ENCODE measurements at regions not wholly inside any gene's neighbourhood (a gene's known extent, or its start where the extent isn't known, plus 50 kb on each side); places are given as distances from the start of the nearest gene placed in this dataset.

DNA sequence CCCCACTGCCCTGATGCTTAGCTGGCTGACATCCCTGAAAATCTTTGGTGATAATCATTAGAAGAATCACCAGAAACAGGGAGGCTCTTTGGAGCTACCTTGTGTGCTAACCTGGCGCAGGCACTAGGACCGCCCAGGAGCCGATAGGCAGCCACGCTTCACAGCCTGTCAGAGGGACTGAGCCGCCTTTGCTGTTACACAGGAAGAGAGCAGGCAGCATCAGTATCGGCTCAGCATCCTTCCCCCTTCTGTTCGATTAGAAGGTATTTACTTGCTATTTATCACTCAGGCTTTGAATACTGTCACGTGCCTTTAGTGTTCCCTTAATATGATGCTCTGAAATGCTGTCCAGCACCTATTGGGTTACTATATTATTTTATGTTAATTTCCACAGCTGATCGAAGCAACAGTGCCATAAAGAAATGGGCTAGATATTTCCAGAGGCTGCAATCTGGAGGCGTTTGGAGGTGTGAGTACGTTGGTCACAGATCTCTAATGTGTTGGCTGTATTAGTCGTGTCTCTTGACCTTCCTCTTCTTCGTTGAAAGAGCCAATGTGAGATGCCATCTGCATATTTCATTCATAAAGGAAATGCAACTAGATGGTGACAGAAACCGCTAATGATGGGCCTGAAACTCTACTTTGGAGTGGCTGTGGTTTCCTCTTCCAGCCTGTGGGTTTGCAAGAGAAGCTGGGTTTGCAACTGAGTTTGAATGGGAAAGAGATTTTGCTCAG, 110.4 kb upstream of the RAB27B start:
- no peak for DNase-seq

DNA sequence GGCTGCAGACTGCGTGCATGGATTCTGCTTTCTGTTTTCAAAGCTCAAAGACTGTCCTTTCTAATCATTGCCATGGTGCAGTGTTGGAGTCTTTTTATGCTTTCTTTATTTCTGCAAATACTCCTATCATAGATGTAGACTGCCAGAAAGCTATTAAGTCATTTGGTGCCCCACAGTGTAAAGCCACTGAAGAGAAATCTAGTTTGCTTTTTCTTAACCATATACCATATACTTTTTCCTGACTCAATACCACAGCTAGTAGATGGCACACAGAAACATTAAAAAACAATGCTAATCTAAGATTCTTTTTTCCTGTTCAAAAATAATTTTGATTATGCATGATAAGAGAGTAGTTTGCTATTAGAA, 109.9 kb upstream of the RAB27B start:
- DNase-seq = no peak

DNA sequence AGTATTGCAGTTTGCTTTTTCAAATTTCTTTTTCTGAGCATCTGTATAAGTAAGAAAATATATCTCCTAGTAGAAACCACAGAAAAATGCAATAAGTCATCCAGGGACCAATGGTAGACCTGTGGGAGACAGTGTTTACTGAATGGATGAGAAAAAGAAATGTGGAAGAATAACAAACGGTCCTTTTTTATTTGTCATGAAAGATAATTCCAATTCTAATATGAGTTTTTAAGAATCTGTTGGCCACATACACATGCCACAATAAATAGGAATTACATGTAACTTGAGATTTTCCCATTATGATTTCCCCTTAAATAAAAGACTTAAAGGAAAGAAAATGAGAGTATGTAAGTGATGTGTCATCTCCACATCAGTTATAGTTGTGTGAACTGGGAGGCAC, 107.7 kb upstream of the RAB27B start:
- DNase-seq = no peak

DNA sequence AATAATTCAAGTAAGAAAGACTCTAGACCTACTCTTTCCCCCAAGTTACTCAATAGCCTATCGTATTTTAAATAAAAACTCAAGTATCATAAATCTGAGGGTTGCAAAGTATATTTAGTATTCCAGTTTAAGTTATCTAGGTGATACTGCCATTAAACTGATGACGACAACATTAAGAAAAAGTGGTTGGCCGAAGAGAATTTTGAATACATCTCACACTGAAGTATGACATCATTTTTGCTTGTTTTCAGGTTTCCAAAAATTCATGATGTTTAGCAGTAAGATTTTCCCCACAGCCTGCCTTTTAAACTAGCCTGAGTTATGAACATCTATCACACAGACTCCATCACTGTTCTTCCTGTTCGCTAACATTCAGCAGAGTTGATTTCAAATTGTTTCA, 102.1 kb upstream of the RAB27B start:
- no peak for DNase-seq

DNA sequence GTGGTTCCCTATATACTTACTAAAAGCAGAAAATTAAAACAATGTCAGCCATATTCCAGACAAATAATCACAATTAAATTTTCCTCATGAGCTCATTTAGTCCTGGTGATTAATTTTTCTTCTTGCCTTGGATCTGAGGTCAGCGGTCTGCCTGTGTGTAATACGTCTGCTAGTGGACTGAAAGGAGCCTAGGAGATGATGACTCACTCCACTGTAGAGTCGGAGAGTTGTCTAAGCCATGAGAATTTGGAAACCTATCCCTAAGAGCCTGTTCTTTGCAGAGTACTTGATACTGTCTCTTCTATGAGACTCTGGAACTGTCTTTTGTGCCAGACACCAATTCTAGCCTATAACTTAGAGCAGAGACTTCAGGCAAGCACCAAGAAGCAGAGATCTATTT, 94.2 kb upstream of the RAB27B start:
- DNase-seq = no peak

DNA sequence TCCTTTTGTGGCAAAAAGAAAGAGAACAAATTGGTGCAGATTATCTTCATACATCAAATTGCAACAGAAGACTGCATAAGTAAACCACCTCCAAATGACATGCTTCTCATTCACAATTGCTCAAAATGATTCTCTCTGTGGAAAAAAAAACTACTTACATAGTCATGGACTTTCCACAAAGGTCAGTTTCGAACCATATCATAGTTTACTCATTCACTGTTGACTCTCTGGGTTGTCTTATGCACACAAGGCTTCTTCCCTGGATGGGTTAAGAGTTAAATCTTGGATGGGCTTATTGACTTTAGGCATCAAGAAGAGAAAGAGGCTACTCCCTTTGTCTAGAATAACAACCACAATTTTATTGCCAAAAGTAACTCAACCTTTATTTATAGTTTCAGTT, 91.3 kb upstream of the RAB27B start:
- no peak for DNase-seq

DNA sequence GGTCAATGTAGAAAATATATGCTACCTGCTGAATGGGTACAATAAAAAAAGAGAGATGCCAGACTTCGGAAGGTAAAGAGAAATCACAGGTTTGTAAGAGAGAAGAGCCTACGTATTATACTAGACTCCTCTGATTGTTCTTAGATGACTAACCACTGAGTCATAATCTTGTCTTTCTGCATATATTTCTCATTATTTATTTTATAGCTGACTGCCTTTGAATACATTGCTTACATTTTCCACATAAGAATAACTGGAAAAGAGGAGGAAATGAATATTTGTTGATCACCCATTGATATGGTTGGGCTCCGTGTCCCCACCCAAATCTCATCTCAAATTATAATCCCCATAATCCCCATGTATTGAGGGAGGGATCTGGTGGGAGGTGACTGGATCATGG, 90.3 kb upstream of the RAB27B start:
- no peak for DNase-seq

DNA sequence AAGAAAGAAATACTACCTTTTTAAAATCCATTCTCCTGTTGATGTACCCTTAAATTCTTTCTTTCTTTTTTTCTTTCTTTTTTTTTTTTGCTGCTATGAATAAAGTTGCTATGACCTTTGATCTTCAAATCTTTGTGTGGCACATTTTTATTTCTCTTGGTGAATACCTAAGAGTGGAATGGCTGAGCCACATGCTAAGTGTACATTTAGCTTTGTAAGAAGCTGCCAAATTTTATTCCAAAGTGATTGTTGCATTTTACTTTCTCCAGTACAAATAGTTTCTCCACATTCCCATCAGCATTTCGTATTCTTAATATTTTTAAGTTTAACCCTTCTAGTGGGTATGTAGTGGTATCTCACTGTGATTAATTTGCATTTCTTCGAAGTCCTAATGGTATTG, 88.8 kb upstream of the RAB27B start:
- no peak for DNase-seq

DNA sequence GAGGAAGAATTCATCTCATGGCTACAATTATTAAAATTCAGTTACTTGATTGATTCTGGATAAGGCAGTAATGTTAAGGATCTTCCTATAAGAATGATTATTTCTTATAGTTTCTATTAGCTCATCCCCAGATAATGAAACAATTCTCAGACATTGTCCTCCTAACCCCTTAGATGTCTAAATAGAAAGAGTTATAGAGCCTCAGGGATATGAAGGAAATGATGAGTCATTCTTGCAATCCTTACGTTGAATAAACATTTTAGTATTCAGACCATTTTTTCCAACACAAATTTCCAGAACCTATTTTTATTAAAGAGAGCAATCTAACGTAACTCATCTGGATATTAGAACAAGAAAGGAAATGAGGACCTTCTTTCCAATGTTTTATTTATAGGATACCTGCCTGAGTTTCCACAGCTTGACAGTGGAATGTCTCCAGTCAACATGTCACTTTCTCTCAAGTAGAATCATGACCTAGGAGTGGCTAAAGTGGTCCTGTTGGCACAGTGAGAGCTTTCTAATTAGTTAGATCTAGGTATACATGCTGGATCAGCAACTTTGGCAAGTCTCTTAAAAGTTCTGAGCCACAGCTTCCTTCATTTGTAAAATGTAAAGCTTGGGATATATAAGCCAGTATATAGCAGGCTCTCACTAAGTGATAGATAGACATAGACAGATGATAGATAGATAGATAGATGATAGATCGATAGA, 88.0 kb upstream of the RAB27B start:
- DNase-seq = no peak

DNA sequence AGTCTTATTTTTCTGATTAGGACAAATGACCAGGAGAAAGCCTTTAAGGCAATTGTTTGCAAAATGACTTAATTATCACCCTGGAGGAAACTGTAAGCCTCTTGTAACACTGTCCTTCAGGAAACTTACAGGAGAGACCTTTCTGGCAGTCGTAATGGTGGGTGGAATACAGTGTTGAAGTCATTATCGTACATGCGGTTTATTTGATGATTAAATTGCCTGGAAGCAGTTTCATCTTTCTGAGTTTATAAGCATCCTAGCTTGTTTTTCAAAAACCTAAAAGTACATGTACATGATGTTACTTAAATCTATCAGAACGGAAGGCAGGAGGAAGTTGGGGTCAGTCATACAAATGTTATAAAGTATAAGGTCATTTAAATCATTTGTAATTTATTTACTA, 86.2 kb upstream of the RAB27B start:
- DNase-seq = no peak

DNA sequence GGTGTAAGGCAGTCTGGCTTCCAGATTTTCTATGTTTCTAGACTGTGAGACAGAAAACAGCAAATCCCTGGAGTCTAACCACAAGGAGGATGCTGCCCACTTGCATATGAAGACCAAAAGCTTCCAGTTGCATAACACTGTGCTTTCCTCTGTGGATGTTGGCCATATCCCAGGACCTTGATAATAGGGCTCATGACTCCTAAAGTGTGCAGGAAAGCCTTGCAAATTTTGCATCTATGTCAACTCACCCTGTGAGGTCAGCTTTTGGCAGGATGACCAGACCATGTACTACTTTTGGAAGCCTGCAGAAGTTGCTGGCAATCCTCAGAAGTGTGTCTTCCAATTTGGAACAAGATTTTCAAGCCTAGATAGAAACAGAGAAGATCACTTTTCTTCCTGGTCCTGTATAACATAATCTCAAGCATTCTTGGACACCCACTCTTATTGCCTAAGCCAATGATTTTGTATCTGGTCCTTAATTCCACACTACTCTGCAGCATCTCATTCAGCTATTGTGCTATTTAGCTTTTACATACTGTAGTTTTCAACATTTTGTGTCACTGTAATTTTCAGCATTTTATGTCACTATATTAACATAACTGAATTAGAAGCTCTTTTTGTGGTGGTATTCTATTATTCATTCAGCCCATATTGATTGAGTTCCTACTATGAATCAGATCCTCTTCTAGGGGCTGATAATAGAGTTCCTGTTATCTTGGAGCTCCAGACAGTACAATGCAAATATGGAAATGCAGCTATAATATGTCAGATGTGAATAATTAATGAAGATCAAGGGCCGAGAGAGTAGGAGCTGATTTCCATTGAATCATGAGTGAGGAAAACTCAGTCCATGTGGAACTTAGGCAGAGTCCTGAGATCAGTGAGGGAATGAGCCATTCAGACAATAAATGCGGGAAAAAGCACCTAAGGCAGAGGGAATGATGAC, 85.3 kb upstream of the RAB27B start:
- DNase-seq = no peak

DNA sequence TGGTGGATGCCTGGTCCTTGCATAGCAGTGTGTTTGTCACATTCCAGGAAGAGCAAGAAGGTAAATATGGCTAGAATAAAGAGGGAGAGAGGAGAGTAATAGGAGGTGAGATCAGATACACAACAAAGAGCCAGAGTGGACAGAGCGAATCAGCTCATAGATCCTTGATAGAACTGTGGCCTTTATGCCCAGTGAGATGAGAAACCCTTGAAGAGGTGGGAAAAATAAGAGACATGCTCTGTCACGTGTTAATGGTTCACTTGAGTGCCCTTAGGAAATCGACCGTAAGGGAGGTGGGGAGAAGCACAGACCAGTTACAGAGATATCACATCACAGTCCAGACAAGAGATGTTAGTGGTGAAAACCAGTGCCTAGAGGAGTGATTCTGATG, 84.7 kb upstream of the RAB27B start:
- no peak for DNase-seq

DNA sequence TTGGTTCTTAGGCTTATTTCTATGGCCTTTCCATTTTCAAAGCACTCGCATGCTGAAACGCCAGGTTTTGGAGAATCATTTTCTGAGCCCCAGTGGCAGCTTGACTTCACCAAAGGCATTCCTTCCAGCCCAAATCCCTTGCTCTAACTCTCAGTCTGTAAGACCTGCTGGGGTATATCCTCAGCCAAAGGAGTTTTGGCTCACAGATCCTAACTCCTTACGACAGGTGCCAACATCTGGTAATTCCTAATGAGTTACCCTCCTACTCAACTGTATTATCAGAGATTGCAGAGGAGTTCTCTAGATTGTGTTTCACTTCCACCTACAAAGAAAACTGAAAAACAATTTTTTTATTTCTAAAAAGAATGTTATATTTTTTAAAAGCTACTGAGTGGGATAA, 79.0 kb upstream of the RAB27B start:
- no peak for DNase-seq

DNA sequence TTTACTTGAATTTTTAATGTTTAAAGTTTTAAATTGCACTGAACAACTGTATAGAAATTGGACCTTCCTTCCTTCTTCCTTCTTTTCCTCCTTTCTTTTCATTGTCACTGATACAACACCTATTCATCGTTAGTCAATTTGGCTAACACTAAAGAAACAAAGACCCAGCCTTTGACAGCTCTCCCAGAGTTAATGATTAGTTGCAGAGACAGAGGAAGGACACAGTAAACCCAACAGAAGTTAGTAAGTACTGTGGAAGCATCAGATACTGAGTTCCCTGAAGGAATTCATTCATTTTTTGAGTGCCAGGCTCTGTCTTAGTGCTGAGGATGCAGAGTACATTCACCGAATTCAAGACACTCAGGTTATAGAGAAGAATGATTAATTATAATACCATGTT, 77.9 kb upstream of the RAB27B start:
- DNase-seq = no peak

DNA sequence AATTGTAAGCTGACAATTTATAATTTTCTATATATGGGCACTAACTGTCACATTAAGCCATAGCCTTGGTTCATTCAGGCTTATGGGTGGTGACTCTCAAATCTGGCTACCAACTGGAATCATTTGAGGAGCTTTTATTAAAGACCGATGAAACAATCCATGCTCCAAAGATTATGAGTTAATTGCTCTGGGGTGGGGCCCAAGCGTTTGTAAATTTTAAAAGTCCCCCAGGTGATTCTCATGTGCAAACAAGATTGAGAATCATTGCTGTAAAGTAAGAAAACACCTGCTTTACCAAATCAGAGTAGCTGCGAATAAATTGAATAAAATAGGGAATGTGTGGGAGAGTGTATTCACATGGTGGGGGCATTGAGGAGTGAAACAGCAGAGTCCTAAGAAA, 76.1 kb upstream of the RAB27B start:
- no peak for DNase-seq

DNA sequence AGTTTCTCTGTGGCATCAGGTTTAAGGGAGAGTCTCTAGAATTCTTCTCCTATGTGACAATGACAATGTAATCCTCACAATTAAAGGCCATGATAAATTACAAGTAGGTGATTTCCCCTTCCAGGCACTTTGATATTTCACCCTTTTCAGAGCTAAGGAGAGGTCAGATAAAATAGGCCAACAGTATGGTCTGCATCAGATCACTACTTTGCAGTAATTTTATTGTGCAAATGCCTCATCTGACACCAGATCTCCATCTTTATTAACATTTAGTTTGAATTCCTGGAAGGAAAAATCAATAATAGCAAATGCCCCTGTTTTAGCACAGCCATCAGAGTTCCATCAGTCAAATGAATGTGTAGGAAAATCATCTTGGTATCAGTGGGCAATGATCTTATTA, 72.8 kb upstream of the RAB27B start:
- DNase-seq = no peak

DNA sequence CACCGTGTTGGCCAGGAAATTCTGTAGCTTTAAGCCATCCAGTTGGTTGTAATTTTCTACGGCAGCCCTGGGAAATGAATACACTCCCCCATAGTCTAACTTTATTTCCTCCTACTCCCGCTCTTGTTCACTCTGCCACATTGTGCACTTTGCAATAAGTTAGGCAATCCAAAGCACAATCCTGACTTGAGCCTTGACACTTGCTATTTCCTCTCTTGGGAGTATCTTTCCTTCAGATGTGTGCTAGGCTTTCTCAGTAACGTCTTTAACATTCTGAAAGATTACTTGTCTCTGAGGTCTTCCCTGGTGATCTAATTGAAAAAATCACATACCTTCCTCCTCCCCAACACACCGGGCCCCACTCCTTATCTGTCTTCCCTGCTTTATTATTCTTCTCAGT, 65.9 kb upstream of the RAB27B start:
- no peak for DNase-seq

DNA sequence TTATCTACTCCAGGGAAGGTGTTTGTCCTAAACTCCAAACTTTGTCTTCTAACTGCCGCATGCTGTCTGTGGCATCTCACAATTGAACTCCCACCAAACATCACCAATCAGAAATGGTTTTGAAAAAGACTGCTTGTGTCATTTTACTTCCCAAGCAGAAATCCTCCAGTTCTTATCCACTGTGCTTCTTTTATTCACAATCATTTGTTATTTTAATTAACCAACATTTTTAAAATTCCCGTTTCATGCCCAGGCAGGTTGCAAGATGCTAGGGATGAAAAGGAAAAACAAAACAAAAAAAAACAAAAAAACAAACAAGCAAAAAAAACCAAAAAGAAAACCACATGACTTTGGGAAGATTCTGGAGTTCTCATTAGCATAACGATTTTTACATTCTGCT, 63.5 kb upstream of the RAB27B start:
- DNase-seq = no peak

DNA sequence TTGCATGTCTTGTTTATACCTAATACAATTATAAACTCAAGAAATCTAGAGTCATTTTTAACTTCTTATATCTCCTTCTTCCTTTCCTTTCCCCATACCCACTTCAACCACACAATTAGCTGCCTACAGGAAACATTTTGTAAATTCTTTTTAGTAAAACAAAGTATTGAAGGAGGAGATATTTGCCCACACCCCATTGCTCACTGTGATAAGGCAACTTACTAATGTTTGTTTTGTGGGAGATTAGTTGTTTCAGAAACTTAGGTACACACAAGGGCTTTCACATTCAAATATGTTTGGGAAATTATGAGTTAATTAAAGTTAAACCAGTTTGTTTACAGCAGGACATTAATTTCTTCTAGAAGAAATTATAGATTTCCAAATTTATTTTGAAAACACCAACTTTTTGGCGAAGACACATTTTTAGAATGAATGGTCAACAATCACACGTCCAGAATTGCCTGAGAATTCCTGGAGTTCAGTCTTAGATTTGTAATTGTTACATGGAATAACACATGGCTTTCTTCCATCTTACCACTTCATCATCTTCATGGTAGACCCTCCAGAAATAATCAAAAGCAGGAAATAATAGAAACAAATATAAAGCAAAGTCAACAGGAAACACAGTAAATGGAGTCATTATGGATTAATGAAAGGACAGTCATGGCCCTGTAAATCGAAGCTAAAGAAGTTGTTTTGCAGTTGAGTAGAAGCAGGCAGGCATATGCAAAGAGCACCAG, 62.5 kb upstream of the RAB27B start:
- DNase-seq = no peak

DNA sequence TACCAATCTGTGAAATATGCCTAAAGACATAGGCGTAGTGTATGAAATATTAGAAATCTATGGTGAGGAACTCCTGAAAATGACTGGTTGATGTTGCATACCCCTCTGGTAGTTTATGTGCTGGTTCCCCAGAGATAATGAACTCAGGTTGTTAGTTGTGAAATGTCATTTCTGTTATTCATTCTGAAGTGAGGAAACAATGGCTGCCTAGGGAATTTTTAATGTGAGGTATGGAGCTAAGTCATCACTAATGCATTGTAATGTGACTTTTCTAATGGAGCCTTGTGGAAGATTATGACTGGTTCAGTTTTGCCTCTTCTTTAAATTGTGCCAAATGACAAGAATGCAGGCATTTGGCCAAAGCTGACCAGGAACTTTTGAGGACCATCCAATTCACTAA, 61.6 kb upstream of the RAB27B start:
- no peak for DNase-seq

DNA sequence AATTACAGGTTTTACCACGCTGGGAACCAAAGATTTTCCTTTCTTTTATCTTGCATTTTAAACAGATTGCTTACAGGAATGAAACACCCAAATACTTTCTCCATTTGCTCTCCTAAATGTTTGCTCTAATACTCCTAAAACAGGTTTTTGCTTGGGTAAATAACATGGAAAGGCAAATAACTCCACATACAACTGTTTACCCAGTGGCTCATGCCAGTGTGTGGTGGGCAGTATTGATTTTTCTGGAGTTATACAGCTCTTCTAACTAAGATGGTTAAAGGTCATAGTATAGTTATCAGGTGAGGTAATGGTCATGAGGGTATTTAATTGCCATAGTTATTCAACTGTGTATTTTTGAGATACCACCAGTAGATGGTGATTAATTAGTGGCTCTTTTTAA, 61.2 kb upstream of the RAB27B start:
- DNase-seq = no peak

DNA sequence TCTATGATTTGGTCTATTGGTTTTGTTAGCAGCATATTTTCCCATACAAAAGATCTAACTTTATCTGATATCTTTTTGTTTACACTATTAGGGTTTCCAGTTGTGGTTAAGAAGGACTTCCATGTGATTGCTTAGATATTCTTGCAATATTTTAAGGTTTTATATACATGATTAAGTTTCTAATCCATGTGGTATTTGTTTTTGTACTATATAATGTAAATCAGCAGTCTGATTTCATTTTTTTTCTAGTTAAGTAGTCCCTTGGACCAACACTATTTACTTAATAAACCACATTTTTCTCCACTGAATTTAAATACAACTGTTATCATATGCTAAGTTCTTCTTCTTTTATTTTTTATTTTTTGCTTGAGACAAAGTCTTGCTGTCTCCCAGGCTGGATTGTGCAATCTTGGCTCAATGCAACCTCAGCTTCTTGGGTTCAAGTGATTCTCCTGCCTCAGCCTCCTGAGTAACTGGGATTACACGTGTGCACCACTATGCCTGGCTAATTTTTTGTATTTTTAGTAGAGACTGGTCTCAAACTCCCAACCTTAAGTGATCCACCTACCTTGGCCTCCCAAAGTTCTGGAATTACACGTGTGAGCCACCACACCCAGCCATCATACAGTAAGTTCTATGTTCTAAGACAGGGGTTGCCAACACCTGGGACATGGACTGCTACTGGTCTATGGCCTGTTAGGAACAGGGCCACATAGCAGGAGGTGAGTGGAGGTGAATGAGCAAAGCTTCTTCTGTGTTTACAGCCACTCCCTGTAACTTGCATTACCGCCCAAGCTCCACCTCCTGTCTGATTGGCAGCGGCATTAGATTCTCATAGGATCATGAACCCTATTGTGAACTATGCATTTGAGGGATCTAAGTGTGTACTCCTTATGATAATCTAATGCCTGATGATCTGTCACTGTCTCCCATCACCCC, 58.5 kb upstream of the RAB27B start:
- DNase-seq = no peak

Data from NCI-H1417 treated with DMSO at 0.1 percent for 48 hours (cell line).